SKM-1 (cell line): ENCODE measurements at regions not wholly inside any gene's neighbourhood (a gene's known extent, or its start where the extent isn't known, plus 50 kb on each side); places are given as distances from the start of the nearest gene placed in this dataset.
"Not testable (repeated sequence)": the region's sequence is repeated elsewhere in the genome, so short reads cannot be mapped to it uniquely, and the experiment has no call there.

ENCODE experiments used
- DNase-seq: peaks from one replicate; lab custom pipeline; 2025; ENCODE audit not compliant: unreplicated experiment; lab: John Stamatoyannopoulos, UW

- no peak for DNase-seq
These were observed 55.6 kb upstream of the ABCD3 start for GRCh38 chr1:94362466-94363058.

GRCh38 chr1:94358630-94359599 is 59.3 kb upstream of the ABCD3 start:
- DNase-seq = no peak

- DNase-seq = no peak
These were observed 60.5 kb upstream of the ABCD3 start for GRCh38 chr1:94357661-94358060.

GRCh38 chr1:94355485-94355980 is 62.7 kb upstream of the ABCD3 start:
- no peak for DNase-seq

GRCh38 chr1:94351481-94351880 is 66.7 kb upstream of the ABCD3 start:
- DNase-seq = no peak

GRCh38 chr1:94350350-94350924 is 67.8 kb upstream of the ABCD3 start:
- no peak for DNase-seq

- no peak for DNase-seq
These were observed 68.3 kb upstream of the ABCD3 start for GRCh38 chr1:94349853-94350252.

- DNase-seq = not testable (repeated sequence)
These were observed 69.8 kb upstream of the ABCD3 start for GRCh38 chr1:94348386-94348785.

- peak; percentile 39 for DNase-seq
These were observed 73.0 kb upstream of the ABCD3 start for GRCh38 chr1:94345148-94345721.

GRCh38 chr1:94342416-94342815 is 75.8 kb upstream of the ABCD3 start:
- no peak for DNase-seq

GRCh38 chr1:94339206-94339927 is 78.8 kb upstream of the ABCD3 start:
- DNase-seq = peak; percentile 26

GRCh38 chr1:94336991-94337390 is 81.2 kb upstream of the ABCD3 start:
- no peak for DNase-seq

- no peak for DNase-seq
These were observed 82.2 kb upstream of the ABCD3 start for GRCh38 chr1:94335950-94336349.

- DNase-seq = no peak
These were observed 82.7 kb upstream of the ABCD3 start for GRCh38 chr1:94335447-94335846.

- no peak for DNase-seq
These were observed 83.4 kb upstream of the ABCD3 start for GRCh38 chr1:94334764-94335163.

GRCh38 chr1:94332952-94333351 is 85.2 kb upstream of the ABCD3 start:
- no peak for DNase-seq

- no peak for DNase-seq
These were observed 85.7 kb upstream of the ABCD3 start for GRCh38 chr1:94332516-94332915.

GRCh38 chr1:94329986-94330385 is 88.2 kb upstream of the ABCD3 start:
- no peak for DNase-seq

- DNase-seq = no peak
These were observed 88.9 kb upstream of the ABCD3 start for GRCh38 chr1:94329276-94329675.

GRCh38 chr1:94327001-94327690 is 89.8 kb upstream of the ARHGAP29 start:
- DNase-seq = no peak
